ENCODE measurements at regions not wholly inside any gene's neighbourhood (a gene's known extent, or its start where the extent isn't known, plus 50 kb on each side); places are given as distances from the start of the nearest gene placed in this dataset.

DNA sequence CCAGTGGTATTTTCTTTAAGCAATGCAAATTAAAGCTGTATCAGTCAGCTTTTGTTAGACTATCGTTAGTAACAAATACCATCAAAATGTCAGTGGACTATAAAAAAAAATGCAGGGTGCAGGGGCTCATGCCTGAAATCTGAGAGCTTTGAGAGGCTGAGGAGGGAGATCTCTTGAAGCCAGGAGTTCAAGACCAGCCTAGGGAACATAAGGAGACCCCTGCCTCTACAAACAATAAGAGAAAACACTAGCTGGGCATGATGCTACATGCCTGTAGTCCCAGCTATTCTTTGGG is 253.7 kb downstream of the MYCN start:
- no peak for TF ChIP-seq POLR2A (IDR thresholded peaks at IDR 0.05)
- no peak for TF ChIP-seq CTCF (IDR thresholded peaks at IDR 0.05)
- no peak for TF ChIP-seq POLR2AphosphoS5 (IDR thresholded peaks at IDR 0.05)
- no peak for TF ChIP-seq EP300 (IDR thresholded peaks at IDR 0.05)

Measured in gastroesophageal sphincter (tissue), 3 donors.